CD4-positive, alpha-beta T cell treated with Interleukin-6 for 4 hours (primary cell): ENCODE measurements at regions not wholly inside any gene's neighbourhood (a gene's known extent, or its start where the extent isn't known, plus 50 kb on each side); places are given as distances from the start of the nearest gene placed in this dataset.
"Not testable (repeated sequence)": the region's sequence is repeated elsewhere in the genome, so short reads cannot be mapped to it uniquely, and the experiment has no call there.

Experiments
- DNase-seq: peaks from one replicate; pipeline ENCODE4 v3.0.0-alpha.2; 2020; ENCODE audit warnings: mixed read lengths

- DNase-seq: no peak
These were observed 227.7 kb upstream of the DDHD1 start for GRCh38 chr14:53380867-53381225.

GRCh38 chr14:53380052-53380866, 227.1 kb upstream of the DDHD1 start:
- no peak for DNase-seq

GRCh38 chr14:53378142-53378541, 225.0 kb upstream of the DDHD1 start:
- no peak for DNase-seq

DNA sequence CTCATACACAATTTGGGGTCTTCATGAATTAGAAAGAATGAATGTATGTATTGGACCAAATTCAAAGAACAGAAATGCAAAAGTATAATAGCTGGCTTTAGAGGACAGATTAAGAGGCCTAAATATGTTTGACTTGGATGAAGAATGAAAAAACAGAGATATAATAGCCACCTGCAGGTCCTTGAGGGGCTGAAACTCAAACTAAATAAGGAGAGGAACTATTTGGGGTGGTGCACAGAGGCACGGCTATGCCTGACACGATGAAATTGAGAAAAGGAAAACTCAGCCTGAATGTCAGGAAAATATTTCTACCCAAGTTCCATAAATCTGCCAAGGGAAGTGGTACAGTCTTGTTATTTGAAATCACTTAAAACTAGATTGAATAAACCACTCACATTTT, 222.9 kb upstream of the DDHD1 start:
- no peak for DNase-seq

GRCh38 chr14:53375599-53375998, 222.5 kb upstream of the DDHD1 start:
- no peak for DNase-seq

GRCh38 chr14:53368711-53369201, 215.6 kb upstream of the DDHD1 start:
- DNase-seq: no peak

DNA sequence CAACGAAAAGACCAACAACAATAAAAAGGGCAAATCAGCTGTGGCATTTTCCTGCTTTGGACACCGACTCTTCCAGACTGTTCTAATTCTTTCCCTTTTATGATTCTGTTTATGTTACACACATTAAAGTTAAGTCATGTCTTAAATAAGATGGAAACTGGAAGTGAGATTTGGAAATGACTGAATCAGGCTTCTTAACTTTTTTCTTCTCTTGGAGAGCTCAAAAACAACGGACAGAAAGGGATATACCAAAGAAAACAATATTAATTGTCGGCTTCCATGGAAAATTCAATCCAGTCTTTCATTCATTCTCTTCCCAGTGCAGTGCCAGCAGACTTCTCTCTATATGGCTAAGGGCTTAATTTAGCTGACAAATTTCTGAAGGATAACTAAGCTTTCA, 214.9 kb upstream of the DDHD1 start:
- no peak for DNase-seq

DNA sequence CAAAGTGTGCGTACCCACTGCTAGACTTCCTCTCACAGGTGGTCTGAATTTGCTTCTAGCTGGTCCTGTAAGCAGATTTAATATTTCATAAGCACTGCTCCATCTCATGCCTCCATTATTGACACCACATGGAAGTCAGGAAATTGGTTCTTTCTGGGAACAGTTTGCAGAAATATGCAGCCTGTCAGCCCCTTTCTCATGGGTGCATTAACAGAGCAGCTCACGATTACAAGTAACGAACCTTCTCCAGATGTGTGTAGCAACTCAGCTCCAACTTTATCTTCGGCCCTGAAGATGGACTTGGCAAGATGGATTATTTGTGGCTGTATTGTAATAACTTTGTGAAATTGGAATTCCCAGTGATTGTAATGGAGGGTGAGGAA, 214.5 kb upstream of the DDHD1 start:
- no peak for DNase-seq

- DNase-seq: no peak
These were observed 212.5 kb upstream of the DDHD1 start for GRCh38 chr14:53365486-53366130.

- DNase-seq: not testable (repeated sequence)
These were observed 209.8 kb upstream of the DDHD1 start for GRCh38 chr14:53362916-53363315.

DNA sequence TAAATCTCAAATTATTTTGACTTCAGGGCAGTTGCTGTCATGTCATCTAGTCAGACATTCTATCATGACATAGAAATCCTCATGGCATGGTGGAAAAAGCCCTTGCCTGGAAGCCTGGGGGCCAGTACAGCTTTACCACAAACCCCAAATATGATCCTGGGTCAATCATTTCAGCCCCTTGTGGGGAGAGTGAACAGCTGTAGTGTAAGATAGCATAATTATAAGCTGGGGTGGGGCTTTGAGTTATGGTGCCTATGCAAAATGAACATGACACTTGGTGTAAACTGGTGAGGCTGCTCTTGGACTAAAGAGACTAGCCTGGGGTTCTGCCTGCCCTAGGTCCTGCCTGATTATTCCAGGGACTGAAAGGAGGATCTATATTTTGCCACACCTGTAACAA, 207.7 kb upstream of the DDHD1 start:
- no peak for DNase-seq

DNA sequence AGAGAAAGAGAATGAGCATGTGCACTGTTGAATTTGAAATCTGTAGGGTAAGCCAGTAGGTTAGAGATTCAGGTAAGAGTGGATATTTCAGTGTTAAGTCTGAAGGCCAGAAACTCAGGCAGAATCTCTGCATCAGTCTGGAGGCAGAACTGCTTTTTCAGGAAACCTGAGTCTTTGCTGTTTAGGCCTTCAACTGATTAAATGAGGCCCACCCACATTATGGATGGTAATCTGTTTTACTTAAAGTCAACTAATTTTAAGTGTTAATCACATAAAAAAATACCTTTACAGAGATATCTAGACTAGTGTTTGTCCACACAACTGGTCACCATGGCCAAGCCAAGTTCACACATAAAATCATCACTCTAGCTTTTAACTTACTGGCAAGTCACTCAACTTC, 205.0 kb upstream of the DDHD1 start:
- no peak for DNase-seq

DNA sequence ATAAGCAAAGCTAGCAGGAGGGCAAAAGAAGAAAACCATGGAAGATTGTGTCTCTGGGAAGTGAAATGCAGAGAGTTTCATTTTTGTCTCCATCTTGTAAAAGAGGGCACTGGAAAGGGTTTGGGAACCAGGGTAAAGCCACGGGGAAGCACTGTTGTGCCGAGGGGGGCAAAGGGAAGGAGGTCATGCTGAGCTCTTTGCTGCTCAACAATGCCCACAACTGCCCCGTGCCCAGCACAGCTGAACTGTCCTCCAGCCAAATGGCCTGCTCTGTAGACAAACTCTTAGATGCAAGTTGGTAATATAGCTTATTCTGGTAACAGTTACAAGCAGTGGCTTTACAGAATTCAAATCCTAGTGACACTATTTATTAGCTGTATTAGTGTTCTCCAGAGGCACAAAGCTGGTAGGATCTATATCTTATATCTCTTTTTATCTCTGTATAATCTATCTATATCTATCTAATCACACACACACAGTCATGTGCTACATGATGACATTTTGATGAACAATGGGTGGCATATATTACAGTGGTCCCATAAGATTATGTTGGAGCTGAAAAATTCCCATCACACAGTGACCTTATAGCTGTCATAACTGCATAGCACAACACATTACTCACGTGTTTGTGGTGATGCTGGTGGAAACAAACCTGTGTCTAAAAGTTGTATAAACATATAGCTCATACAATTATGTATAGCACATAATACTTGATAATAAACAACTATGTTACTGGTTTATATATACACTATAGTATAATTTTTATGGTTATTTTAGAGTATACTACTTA, 203.4 kb upstream of the DDHD1 start:
- DNase-seq: no peak

- DNase-seq: no peak
These were observed 202.5 kb upstream of the DDHD1 start for GRCh38 chr14:53355581-53356112.

DNA sequence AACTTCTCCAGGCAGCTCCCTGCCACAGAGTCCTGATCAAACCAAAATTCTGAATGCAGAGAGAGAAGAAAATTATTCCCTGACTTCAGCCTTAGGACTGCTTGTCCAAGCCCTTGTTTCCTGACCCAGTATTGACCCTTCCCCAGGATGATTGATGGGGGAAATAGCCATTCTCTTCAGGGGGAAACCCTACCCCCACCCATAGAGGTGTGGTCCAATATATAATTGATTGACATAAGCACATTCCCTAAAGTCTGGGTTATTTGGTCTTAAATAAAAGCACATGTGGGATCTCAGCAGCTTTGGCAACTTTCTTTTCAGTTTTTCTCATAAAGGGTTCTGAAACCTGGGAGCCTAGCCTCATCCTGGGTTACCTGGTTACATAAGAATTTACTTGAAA, 201.2 kb upstream of the DDHD1 start:
- DNase-seq: no peak

DNA sequence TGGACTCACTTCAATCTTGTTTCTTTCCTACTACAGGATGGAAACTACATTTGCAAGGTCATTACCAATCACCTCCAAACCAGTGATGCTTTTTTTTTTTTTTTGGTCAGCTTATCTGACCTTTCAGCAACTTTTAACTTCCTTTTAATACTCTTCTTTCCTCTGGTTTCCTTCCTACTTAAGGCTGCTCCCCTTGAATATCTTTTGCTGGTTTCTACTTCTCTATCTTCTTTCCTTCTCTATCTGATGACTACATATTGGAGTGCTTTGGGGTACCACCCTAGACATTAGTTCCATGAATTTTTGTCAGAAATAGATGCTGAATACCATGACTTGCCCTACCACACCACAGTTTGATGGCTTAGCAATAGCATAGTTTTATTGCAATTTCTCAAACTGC, 197.7 kb upstream of the DDHD1 start:
- DNase-seq: no peak

GRCh38 chr14:53350429-53350828, 197.3 kb upstream of the DDHD1 start:
- DNase-seq: no peak

DNA sequence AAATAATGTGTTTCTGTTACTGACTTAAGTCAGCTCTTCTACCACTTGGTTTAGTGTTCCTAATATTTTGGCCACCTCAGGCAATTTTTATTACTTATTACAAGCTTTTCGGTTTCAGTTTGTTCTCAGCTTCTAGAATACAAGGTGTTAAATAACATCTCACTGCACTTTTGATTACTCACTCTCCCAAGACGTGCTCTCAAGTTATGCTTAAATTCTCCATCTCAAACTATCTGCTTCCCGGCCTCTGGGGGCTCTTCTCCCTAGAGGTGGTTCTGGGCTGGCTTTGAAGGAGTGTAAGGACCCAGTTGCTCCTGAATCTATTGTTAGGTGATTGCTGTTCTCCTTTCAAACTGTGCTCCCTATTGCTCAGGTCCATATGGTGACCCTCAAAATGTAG, 193.9 kb upstream of the DDHD1 start:
- DNase-seq: no peak

DNA sequence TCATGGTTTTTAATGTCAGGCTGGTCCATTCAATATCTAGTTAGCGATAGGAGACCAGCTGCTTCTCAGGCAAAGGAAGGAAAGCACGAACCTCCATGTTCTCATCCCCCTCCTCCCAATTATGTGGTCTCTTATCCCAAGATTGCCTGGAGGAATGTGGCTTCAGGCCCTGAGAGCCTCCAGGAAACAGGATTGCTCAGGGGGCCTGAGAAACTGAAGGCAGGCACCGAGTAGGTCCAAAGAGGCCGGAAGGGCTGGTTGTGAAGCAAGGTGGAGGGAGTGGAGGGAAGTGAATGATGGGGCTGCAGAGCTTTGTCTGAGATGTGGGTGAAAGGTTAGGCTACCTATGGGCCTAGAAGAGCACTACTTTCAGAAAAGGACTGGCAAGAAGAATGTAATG, 188.2 kb upstream of the DDHD1 start:
- no peak for DNase-seq

DNA sequence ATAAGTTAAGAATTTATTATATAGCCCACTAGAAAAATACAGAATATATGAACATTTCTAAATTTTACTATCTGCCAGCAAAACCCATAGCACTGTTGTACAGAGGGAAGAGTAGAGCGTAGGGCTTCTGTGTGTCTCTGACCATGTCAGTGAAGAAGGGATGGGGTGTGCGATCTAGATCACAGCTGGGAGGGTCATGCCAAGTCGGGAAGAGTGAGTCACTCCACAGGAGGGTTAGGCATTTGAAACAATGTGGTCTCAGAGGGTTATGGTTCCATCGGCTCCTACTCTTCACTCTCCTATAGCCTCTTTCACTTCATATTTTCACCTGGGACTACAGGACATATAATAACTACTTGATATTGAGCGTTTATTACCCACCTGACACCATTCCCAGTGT, 185.1 kb upstream of the DDHD1 start:
- no peak for DNase-seq

- DNase-seq: no peak
These were observed 183.6 kb upstream of the DDHD1 start for GRCh38 chr14:53336729-53337128.

GRCh38 chr14:53333809-53334208, 180.7 kb upstream of the DDHD1 start:
- no peak for DNase-seq

DNA sequence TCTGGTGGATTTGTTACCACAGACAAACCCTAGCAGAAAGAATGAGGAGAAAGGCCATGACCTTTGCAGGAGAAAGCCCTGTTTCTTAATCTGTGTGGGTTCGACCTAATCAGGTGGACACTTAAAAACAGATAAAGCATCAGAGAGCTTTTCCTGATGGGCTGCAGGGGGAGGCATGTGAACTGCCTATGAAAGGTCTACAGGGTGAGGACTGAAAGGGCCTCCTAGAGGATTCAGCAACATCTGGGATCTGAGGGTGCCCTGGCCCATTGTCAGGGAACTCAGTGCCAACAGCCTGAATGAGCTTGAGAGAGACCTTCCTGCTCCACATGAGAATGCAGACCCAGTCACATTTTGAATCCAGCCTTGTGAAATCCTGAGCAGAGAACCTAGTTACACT, 178.8 kb upstream of the DDHD1 start:
- no peak for DNase-seq

GRCh38 chr14:53331247-53331646, 178.1 kb upstream of the DDHD1 start:
- DNase-seq: no peak
